ENCODE measurements at regions not wholly inside any gene's neighbourhood (a gene's known extent, or its start where the extent isn't known, plus 50 kb on each side); places are given as distances from the start of the nearest gene placed in this dataset.

- Histone ChIP-seq H3K36me3 (ENCODE audit: control insufficient read depth, insufficient read depth, low read length) (no peaks in the 10 kb centered on the region), H3K27me3 (ENCODE audit: control insufficient read depth, insufficient read depth, low read length) (no peaks in the 10 kb centered on the region), H3K4me3 (ENCODE audit: low read depth, low read length) (no peak overlapping the region)
- DNase-seq (ENCODE audit: low read depth), result no peak
- no peak for TF ChIP-seq CTCF (IDR thresholded peaks at IDR 0.05; ENCODE audit: insufficient read depth, low read length, poor library complexity, severe bottlenecking)
Measured at GRCh38 chr10:125368146-125368545, 207.8 kb upstream of the CTBP2 start.

GRCh38 chr10:125363791-125364190, 203.4 kb upstream of the CTBP2 start:
- no peaks in the 10 kb centered on the region for H3K36me3 ChIP-seq (ENCODE audit: control insufficient read depth, insufficient read depth, low read length)
- H3K27me3 ChIP-seq (ENCODE audit: control insufficient read depth, insufficient read depth, low read length), result no peaks in the 10 kb centered on the region
- TF ChIP-seq CTCF (IDR thresholded peaks at IDR 0.05; ENCODE audit: insufficient read depth, low read length, poor library complexity, severe bottlenecking), result no peak
- no peak for DNase-seq (ENCODE audit: low read depth)
- no peak overlapping the region for H3K4me3 ChIP-seq (ENCODE audit: low read depth, low read length)

GRCh38 chr10:125362950-125363349, 202.6 kb upstream of the CTBP2 start:
- no peaks in the 10 kb centered on the region for H3K27me3 ChIP-seq (ENCODE audit: control insufficient read depth, insufficient read depth, low read length)
- TF ChIP-seq CTCF (IDR thresholded peaks at IDR 0.05; ENCODE audit: insufficient read depth, low read length, poor library complexity, severe bottlenecking), result no peak
- DNase-seq (ENCODE audit: low read depth), result no peak
- H3K36me3 ChIP-seq (ENCODE audit: control insufficient read depth, insufficient read depth, low read length), result no peaks in the 10 kb centered on the region
- no peak overlapping the region for H3K4me3 ChIP-seq (ENCODE audit: low read depth, low read length)

GRCh38 chr10:125359401-125359800, 199.0 kb upstream of the CTBP2 start:
- Histone ChIP-seq H3K4me3 (ENCODE audit: low read depth, low read length) (no peak overlapping the region), H3K36me3 (ENCODE audit: control insufficient read depth, insufficient read depth, low read length) (no peaks in the 10 kb centered on the region), H3K27me3 (ENCODE audit: control insufficient read depth, insufficient read depth, low read length) (peaks cover 5% of the 10 kb centered on the region)
- no peak for TF ChIP-seq CTCF (IDR thresholded peaks at IDR 0.05; ENCODE audit: insufficient read depth, low read length, poor library complexity, severe bottlenecking)
- DNase-seq (ENCODE audit: low read depth), result no peak

- no peak for DNase-seq (ENCODE audit: low read depth)
- Histone ChIP-seq H3K27me3 (ENCODE audit: control insufficient read depth, insufficient read depth, low read length) (peaks cover 5% of the 10 kb centered on the region), H3K36me3 (ENCODE audit: control insufficient read depth, insufficient read depth, low read length) (no peaks in the 10 kb centered on the region), H3K4me3 (ENCODE audit: low read depth, low read length) (no peak overlapping the region)
- TF ChIP-seq CTCF (IDR thresholded peaks at IDR 0.05; ENCODE audit: insufficient read depth, low read length, poor library complexity, severe bottlenecking), result no peak
Measured at GRCh38 chr10:125355657-125356056, 195.3 kb upstream of the CTBP2 start.

GRCh38 chr10:125350519-125350918, 190.2 kb upstream of the CTBP2 start:
- TF ChIP-seq CTCF (IDR thresholded peaks at IDR 0.05; ENCODE audit: insufficient read depth, low read length, poor library complexity, severe bottlenecking), result no peak
- no peak for DNase-seq (ENCODE audit: low read depth)
- H3K27me3 ChIP-seq (ENCODE audit: control insufficient read depth, insufficient read depth, low read length), result peaks cover 2% of the 10 kb centered on the region
- H3K4me3 ChIP-seq (ENCODE audit: low read depth, low read length), result no peak overlapping the region
- H3K36me3 ChIP-seq (ENCODE audit: control insufficient read depth, insufficient read depth, low read length), result no peaks in the 10 kb centered on the region

Data from kidney epithelial cell (primary cell).